Liver (tissue), 8 donors: ENCODE measurements at regions not wholly inside any gene's neighbourhood (a gene's known extent, or its start where the extent isn't known, plus 50 kb on each side); places are given as distances from the start of the nearest gene placed in this dataset.

Experiments
- DNase-seq: peaks from one replicate; pipeline ENCODE4 v3.0.0-alpha.2; 2017; ENCODE audit warnings: low spot score
- H3K27ac ChIP-seq, 2 donors: one replicate each; pipeline ENCODE4 v1.7.0; 2013; ENCODE audit warnings: inconsistent platforms in 2 of 2, low read length in 2 of 2, control low read depth in 1 of 2, low read depth in 1 of 2, mild to moderate bottlenecking in 1 of 2
- H3K27me3 ChIP-seq, 4 donors: one replicate each; pipeline versions ENCODE4 v1.6.1 to v1.7.0; 2013; ENCODE audit warnings: low read length in 3 of 4, inconsistent platforms in 1 of 4, mild to moderate bottlenecking in 1 of 4, moderate library complexity in 1 of 4; ENCODE audit not compliant: control insufficient read depth in 4 of 4, insufficient read depth in 4 of 4
- H3K36me3 ChIP-seq, 4 donors: one replicate each; pipeline versions ENCODE4 v1.6.1 to v1.7.0; 2013; ENCODE audit warnings: low read length in 3 of 4, mild to moderate bottlenecking in 3 of 4, low read depth in 1 of 4, moderate library complexity in 1 of 4; ENCODE audit not compliant: control insufficient read depth in 4 of 4, insufficient read depth in 3 of 4
- H3K4me1 ChIP-seq, 4 donors: one replicate each; pipeline versions ENCODE4 v1.6.1 to v1.7.0; 2013; ENCODE audit warnings: low read length in 3 of 4, mild to moderate bottlenecking in 3 of 4, moderate library complexity in 1 of 4; ENCODE audit not compliant: control insufficient read depth in 4 of 4, insufficient read depth in 4 of 4
- H3K4me3 ChIP-seq, 3 donors: one replicate each; pipeline versions ENCODE4 v1.6.1 to v1.7.0; 2013; ENCODE audit warnings: low read length in 3 of 3, control low read depth in 1 of 3, low read depth in 1 of 3, mild to moderate bottlenecking in 1 of 3
- H3K9ac ChIP-seq, 2 donors: one replicate each; pipeline ENCODE4 v1.7.0; 2013; ENCODE audit warnings: low read length in 2 of 2, mild to moderate bottlenecking in 2 of 2, moderate library complexity in 2 of 2, control low read depth in 1 of 2, low read depth in 1 of 2
- H3K9me3 ChIP-seq, 4 donors: one replicate each; pipeline versions ENCODE4 v1.6.1 to v1.7.0; 2013; ENCODE audit warnings: low read length in 3 of 4; ENCODE audit not compliant: control insufficient read depth in 4 of 4
- EGR1 ChIP-seq, 2 donors: IDR thresholded peaks; 2 replicates each; pipeline ENCODE4 v1.6.1; 2016 to 2018; ENCODE audit warnings: antibody characterized with exemption in 2 of 2, low read depth in 2 of 2
- FOXA1 ChIP-seq: IDR thresholded peaks from 2 replicates; pipeline ENCODE4 v1.6.1; 2016; ENCODE audit warnings: antibody characterized with exemption
- FOXA2 ChIP-seq: IDR thresholded peaks from 2 replicates; pipeline ENCODE4 v1.6.1; 2016; ENCODE audit warnings: antibody characterized with exemption
- GABPA ChIP-seq, 2 donors: IDR thresholded peaks in 1 of 2; conservative IDR thresholded peaks in 1 of 2; 2 replicates each; pipeline ENCODE4 v1.6.1; 2016; ENCODE audit warnings: antibody characterized with exemption in 2 of 2, mild to moderate bottlenecking in 1 of 2, moderate library complexity in 1 of 2
- HNF4A ChIP-seq, 2 donors: conservative IDR thresholded peaks; 2 replicates each; pipeline ENCODE4 v1.6.1; 2016; ENCODE audit warnings: antibody characterized with exemption in 2 of 2, mild to moderate bottlenecking in 2 of 2
- HNF4G ChIP-seq: IDR thresholded peaks from 2 replicates; pipeline ENCODE4 v1.6.1; 2016; ENCODE audit warnings: antibody characterized with exemption
- JUND ChIP-seq, 2 donors: IDR thresholded peaks; 2 replicates each; pipeline ENCODE4 v1.6.1; 2016; ENCODE audit warnings: antibody characterized with exemption in 2 of 2
- NR2F2 ChIP-seq: IDR thresholded peaks from 2 replicates; pipeline ENCODE4 v1.6.1; 2016; ENCODE audit warnings: antibody characterized with exemption
- RAD21 ChIP-seq, 2 donors: IDR thresholded peaks; 2 replicates each; pipeline ENCODE4 v1.6.1; 2016; ENCODE audit warnings: antibody characterized with exemption in 2 of 2, mild to moderate bottlenecking in 2 of 2
- RXRA ChIP-seq, 2 donors: IDR thresholded peaks; 2 replicates each; pipeline ENCODE4 v1.6.1; 2017 to 2018; ENCODE audit warnings: antibody characterized with exemption in 2 of 2, mild to moderate bottlenecking in 1 of 2
- SP1 ChIP-seq: IDR thresholded peaks from 2 replicates; pipeline ENCODE4 v1.6.1; 2018; ENCODE audit warnings: antibody characterized with exemption, mild to moderate bottlenecking
- TAF1 ChIP-seq: conservative IDR thresholded peaks from 2 replicates; pipeline ENCODE4 v1.6.1; 2016; ENCODE audit warnings: antibody characterized with exemption, mild to moderate bottlenecking
- YY1 ChIP-seq: IDR thresholded peaks from 2 replicates; pipeline ENCODE4 v1.6.1; 2016; ENCODE audit warnings: antibody characterized with exemption, mild to moderate bottlenecking
- WGBS: extraction: QIAGEN DNeasy Blood & Tissue Kit; methylation state at CpG from one replicate; pipeline ENCODE4 v1.1.7; 2013; 5-methylcytosine and 5-hydroxymethylcytosine counted together
- TF ChIP-seq, protein P1 (sequence below): IDR thresholded peaks from 2 replicates; pipeline ENCODE4 v1.6.1; 2016; ENCODE audit warnings: antibody characterized with exemption
- TF ChIP-seq, protein P2 (sequence below): IDR thresholded peaks from 2 replicates; pipeline ENCODE4 v1.6.1; 2016; ENCODE audit warnings: antibody characterized with exemption, mild to moderate bottlenecking
- TF ChIP-seq, protein P3 (sequence below): IDR thresholded peaks from 2 replicates; pipeline ENCODE4 v1.6.1; 2016; ENCODE audit warnings: antibody characterized with exemption
- TF ChIP-seq, protein P4 (sequence below): IDR thresholded peaks from 2 replicates; pipeline ENCODE4 v1.6.1; 2016; ENCODE audit warnings: antibody characterized with exemption
- TF ChIP-seq, protein P5 (sequence below): fragments of 150-350 bp; IDR thresholded peaks from 2 replicates; pipeline ENCODE4 v1.5.1; 2017; ENCODE audit warnings: improper control_type of control experiment, low read depth, low read length; ENCODE audit not compliant: missing input control
- donor health status: healthy.
- donor health status: healthy.
- donor health status: healthy.
- donor health status: healthy.
- donor health status: healthy.

DNA sequence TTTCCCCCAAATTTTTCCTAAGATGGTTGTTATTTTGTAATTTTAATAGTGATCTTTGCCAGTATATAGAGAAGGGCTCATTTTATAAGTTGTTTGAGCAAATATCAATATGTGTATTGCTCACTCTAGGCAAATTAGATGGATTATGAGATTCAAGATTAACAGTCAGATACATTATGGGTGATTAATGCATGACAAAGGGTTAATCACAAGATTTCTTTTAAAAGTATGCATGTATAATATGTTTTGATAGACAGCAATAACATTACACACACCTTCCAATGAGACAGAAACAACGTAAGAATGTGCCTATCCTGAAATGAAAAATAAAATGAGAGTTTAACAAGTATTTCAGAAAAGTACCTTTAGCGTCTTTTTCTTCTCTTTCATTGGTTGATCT, 547.6 kb upstream of the AGTR1 start:
- no peaks in the 10 kb centered on the region for H3K4me1 ChIP-seq
- H3K9me3 ChIP-seq: no peaks in the 10 kb centered on the region
- TF ChIP-seq EGR1 (IDR thresholded peaks at IDR 0.05; ENCODE audit: low read depth in 2 of 2): no peak
- no peak for TF ChIP-seq HNF4G
- TF ChIP-seq, protein P1, sequence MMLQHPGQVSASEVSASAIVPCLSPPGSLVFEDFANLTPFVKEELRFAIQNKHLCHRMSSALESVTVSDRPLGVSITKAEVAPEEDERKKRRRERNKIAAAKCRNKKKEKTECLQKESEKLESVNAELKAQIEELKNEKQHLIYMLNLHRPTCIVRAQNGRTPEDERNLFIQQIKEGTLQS: no peak
- TF ChIP-seq, protein P2, sequence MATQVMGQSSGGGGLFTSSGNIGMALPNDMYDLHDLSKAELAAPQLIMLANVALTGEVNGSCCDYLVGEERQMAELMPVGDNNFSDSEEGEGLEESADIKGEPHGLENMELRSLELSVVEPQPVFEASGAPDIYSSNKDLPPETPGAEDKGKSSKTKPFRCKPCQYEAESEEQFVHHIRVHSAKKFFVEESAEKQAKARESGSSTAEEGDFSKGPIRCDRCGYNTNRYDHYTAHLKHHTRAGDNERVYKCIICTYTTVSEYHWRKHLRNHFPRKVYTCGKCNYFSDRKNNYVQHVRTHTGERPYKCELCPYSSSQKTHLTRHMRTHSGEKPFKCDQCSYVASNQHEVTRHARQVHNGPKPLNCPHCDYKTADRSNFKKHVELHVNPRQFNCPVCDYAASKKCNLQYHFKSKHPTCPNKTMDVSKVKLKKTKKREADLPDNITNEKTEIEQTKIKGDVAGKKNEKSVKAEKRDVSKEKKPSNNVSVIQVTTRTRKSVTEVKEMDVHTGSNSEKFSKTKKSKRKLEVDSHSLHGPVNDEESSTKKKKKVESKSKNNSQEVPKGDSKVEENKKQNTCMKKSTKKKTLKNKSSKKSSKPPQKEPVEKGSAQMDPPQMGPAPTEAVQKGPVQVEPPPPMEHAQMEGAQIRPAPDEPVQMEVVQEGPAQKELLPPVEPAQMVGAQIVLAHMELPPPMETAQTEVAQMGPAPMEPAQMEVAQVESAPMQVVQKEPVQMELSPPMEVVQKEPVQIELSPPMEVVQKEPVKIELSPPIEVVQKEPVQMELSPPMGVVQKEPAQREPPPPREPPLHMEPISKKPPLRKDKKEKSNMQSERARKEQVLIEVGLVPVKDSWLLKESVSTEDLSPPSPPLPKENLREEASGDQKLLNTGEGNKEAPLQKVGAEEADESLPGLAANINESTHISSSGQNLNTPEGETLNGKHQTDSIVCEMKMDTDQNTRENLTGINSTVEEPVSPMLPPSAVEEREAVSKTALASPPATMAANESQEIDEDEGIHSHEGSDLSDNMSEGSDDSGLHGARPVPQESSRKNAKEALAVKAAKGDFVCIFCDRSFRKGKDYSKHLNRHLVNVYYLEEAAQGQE: no peak
- no peak for TF ChIP-seq SP1
- TF ChIP-seq, protein P3, sequence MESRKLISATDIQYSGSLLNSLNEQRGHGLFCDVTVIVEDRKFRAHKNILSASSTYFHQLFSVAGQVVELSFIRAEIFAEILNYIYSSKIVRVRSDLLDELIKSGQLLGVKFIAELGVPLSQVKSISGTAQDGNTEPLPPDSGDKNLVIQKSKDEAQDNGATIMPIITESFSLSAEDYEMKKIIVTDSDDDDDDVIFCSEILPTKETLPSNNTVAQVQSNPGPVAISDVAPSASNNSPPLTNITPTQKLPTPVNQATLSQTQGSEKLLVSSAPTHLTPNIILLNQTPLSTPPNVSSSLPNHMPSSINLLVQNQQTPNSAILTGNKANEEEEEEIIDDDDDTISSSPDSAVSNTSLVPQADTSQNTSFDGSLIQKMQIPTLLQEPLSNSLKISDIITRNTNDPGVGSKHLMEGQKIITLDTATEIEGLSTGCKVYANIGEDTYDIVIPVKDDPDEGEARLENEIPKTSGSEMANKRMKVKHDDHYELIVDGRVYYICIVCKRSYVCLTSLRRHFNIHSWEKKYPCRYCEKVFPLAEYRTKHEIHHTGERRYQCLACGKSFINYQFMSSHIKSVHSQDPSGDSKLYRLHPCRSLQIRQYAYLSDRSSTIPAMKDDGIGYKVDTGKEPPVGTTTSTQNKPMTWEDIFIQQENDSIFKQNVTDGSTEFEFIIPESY: no peak
- TF ChIP-seq, protein P4, sequence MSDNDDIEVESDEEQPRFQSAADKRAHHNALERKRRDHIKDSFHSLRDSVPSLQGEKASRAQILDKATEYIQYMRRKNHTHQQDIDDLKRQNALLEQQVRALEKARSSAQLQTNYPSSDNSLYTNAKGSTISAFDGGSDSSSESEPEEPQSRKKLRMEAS: no peak
- TF ChIP-seq FOXA2: no peak
- TF ChIP-seq TAF1: no peak
- TF ChIP-seq NR2F2: no peak
- no peak for TF ChIP-seq FOXA1
- no peak for TF ChIP-seq GABPA (IDR thresholded peaks at IDR 0.05 in 1 of 2, conservative IDR thresholded peaks at IDR 0.05 in 1 of 2)
- H3K36me3 ChIP-seq: no peaks in the 10 kb centered on the region
- no peak overlapping the region for H3K27ac ChIP-seq
- WGBS: 79% methylated on average over 2 of the region's 2 CpGs
- no peak for DNase-seq
- no peak overlapping the region for H3K9ac ChIP-seq
- no peak overlapping the region for H3K4me3 ChIP-seq
- no peaks in the 10 kb centered on the region for H3K27me3 ChIP-seq

DNA sequence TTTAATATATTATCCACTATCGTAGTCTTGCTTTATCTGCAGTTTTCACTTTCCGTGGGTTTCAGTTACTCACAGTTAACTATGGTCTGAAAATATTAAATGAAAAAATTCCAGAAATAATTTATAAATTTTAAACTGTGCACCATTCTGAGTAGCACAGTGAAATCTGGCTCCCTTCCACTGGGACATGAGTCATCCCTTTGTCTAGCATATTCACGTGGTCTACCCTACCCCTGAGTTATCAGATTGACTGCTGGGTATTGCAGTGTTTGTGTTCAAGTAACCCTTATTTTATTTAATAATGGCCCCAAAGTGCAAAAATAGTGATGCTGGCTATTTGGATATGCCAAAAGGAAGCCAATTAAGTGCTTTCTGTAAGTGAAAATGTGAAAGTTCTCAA, 539.5 kb upstream of the AGTR1 start:
- H3K4me1 ChIP-seq: no peaks in the 10 kb centered on the region
- no peak overlapping the region for H3K9ac ChIP-seq
- no peak for DNase-seq
- no peak overlapping the region for H3K27ac ChIP-seq
- no peaks in the 10 kb centered on the region for H3K27me3 ChIP-seq
- WGBS: 73% methylated on average over 3 of the region's 3 CpGs
- H3K36me3 ChIP-seq: no peaks in the 10 kb centered on the region
- no peak overlapping the region for H3K4me3 ChIP-seq
- H3K9me3 ChIP-seq: no peaks in the 10 kb centered on the region
- TF ChIP-seq, protein P5, sequence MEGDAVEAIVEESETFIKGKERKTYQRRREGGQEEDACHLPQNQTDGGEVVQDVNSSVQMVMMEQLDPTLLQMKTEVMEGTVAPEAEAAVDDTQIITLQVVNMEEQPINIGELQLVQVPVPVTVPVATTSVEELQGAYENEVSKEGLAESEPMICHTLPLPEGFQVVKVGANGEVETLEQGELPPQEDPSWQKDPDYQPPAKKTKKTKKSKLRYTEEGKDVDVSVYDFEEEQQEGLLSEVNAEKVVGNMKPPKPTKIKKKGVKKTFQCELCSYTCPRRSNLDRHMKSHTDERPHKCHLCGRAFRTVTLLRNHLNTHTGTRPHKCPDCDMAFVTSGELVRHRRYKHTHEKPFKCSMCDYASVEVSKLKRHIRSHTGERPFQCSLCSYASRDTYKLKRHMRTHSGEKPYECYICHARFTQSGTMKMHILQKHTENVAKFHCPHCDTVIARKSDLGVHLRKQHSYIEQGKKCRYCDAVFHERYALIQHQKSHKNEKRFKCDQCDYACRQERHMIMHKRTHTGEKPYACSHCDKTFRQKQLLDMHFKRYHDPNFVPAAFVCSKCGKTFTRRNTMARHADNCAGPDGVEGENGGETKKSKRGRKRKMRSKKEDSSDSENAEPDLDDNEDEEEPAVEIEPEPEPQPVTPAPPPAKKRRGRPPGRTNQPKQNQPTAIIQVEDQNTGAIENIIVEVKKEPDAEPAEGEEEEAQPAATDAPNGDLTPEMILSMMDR: no peak
- no peak for TF ChIP-seq RAD21 (IDR thresholded peaks at IDR 0.05)
- TF ChIP-seq GABPA (IDR thresholded peaks at IDR 0.05 in 1 of 2, conservative IDR thresholded peaks at IDR 0.05 in 1 of 2): no peak
- TF ChIP-seq HNF4G: no peak
- no peak for TF ChIP-seq HNF4A (conservative IDR thresholded peaks at IDR 0.05)
- no peak for TF ChIP-seq YY1
- TF ChIP-seq FOXA2: no peak
- TF ChIP-seq FOXA1: no peak
- TF ChIP-seq, protein P3: no peak
- TF ChIP-seq TAF1: no peak
- TF ChIP-seq EGR1 (IDR thresholded peaks at IDR 0.05; ENCODE audit: low read depth in 2 of 2): no peak
- TF ChIP-seq, protein P1: no peak
- TF ChIP-seq RXRA (IDR thresholded peaks at IDR 0.05): no peak
- no peak for TF ChIP-seq NR2F2
- TF ChIP-seq, protein P4: no peak
- no peak for TF ChIP-seq SP1
- TF ChIP-seq JUND (IDR thresholded peaks at IDR 0.05): no peak
